ENCODE measurements at regions not wholly inside any gene's neighbourhood (a gene's known extent, or its start where the extent isn't known, plus 50 kb on each side); places are given as distances from the start of the nearest gene placed in this dataset.

DNA sequence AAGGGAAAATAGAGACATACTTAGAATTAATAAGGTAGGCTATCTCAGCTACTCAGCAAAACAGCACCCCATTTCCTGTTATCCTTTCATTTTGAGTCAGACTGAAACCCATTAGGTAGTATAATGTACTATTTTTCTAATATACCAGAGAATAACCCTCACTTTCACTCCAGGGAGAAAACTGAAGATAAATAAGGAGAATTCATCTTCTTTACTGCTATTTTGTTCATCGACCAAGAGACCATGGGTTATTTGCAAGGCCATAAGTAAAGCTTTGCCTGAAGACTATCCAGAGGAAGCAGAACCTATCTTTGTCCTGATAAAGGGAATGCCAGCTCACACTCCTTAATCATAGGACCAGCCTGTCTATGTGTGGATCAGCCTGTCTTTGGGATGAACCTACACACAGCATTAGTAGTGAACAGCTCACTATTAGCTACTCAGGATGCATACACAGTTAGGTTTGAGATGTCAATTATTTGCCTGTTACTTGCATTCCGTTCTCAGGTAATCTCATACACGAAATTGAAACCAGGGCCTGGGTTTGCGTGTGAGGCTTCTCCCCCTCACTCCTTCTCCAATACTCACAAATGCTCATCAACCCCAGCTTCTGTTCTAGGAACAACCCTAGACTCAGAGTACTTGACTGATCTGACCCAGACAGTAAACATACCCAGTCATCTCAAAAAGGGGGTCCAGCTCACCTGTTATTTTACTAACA, 124.4 kb downstream of the DAD1 start:
- TF ChIP-seq POLR2A (IDR thresholded peaks at IDR 0.05; ENCODE audit: low read depth, low read length): no peak
- DNase-seq (ENCODE audit: insufficient read length, low spot score): no peak
- no peak for FAIRE-seq

- no peak for DNase-seq (ENCODE audit: insufficient read length, low spot score)
- TF ChIP-seq POLR2A (IDR thresholded peaks at IDR 0.05; ENCODE audit: low read depth, low read length): no peak
- no peak for FAIRE-seq
Observed at GRCh38 chr14:22463763-22464173, 125.3 kb downstream of the DAD1 start.

DNA sequence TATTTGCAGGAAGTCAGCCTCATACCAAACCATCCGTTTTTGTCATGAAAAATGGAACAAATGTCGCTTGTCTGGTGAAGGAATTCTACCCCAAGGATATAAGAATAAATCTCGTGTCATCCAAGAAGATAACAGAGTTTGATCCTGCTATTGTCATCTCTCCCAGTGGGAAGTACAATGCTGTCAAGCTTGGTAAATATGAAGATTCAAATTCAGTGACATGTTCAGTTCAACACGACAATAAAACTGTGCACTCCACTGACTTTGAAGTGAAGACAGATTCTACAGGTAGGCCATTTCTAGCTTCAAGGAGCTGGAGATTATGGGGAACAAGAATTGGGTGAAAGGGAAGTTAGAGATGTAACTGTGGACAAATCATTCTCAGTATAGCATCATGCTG, 126.1 kb downstream of the DAD1 start:
- no peak for DNase-seq (ENCODE audit: insufficient read length, low spot score)
- no peak for TF ChIP-seq POLR2A (IDR thresholded peaks at IDR 0.05; ENCODE audit: low read depth, low read length)
- FAIRE-seq: no peak

- DNase-seq (ENCODE audit: insufficient read length, low spot score) (no peak), FAIRE-seq (no peak)
- no peak for TF ChIP-seq POLR2A (IDR thresholded peaks at IDR 0.05; ENCODE audit: low read depth, low read length)
Observed at GRCh38 chr14:22460461-22461195, 128.4 kb downstream of the DAD1 start.

GRCh38 chr14:22458737-22459136, 130.3 kb downstream of the DAD1 start:
- DNase-seq (ENCODE audit: insufficient read length, low spot score): no peak
- TF ChIP-seq POLR2A (IDR thresholded peaks at IDR 0.05; ENCODE audit: low read depth, low read length): no peak
- FAIRE-seq: no peak

DNA sequence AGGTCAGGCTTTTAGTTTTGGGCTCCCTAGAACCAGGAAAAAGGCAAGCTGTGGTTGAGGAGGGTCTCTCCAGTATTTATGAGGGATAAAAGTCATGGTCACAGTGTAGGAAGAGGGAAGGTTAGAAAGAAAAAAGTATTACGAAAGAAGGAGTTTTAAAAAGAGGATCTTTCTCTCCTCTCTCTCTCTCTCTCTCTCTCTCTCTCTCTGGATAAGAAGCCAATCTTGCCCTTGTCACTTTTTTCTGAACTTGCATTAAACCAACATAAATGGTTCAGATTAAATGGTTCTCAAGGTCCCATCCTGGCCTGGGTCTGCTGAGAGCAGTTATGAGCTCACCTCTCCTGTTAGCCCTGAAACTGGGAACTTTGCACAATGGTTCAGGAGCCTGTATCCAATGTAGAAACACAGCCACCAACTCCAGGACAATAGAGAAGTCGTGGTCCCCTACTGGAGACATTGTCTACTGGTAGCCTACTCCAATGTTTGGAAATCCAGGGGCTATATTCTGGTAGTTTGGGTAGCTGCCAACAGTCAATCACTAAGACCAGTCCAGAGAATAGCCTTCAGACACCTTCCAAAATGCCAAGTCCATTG, 131.9 kb downstream of the DAD1 start:
- no peak for FAIRE-seq
- no peak for DNase-seq (ENCODE audit: insufficient read length, low spot score)
- TF ChIP-seq POLR2A (IDR thresholded peaks at IDR 0.05; ENCODE audit: low read depth, low read length): no peak

DNA sequence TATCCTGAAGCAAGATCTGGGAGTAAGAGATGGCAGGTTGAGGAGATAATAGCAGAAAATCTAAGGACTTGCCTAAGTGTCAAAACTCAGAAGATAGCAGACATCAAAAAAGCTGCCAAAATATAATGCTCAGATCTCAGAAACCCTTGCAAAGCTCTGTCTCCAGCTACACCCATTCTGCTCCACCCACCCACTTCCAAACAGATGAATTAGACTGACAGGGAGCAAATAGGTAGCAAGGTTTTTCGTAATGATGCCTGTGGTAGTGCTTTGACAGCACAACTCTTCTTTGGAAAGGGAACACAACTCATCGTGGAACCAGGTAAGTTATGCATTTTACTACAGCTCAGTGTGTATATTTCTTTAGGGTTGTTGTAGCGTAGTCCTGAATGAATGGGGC, 132.6 kb downstream of the DAD1 start:
- no peak for TF ChIP-seq POLR2A (IDR thresholded peaks at IDR 0.05; ENCODE audit: low read depth, low read length)
- DNase-seq (ENCODE audit: insufficient read length, low spot score) (no peak), FAIRE-seq (no peak)

DNA sequence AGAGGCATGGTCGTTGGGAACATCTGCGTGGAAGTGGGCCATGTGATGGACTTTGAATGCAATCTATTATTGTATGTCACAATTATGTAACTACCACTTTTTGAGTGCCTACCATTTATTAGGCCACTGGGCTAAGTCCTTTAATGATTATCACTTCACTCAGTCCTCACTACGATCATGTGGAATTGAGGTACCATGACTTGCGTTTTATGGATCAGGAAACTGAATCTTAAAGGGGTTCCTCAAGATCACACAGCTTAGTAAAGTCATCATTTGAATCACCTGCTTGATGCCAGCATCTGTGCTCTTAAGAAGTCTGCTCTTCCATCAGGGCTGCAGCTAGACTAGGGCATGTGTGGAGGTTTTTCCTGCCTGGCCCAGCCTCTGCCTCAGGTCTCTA, 136.7 kb downstream of the DAD1 start:
- DNase-seq (ENCODE audit: insufficient read length, low spot score): no peak
- TF ChIP-seq POLR2A (IDR thresholded peaks at IDR 0.05; ENCODE audit: low read depth, low read length): no peak
- no peak for FAIRE-seq

GRCh38 chr14:22450266-22450665, 138.8 kb downstream of the DAD1 start:
- TF ChIP-seq POLR2A (IDR thresholded peaks at IDR 0.05; ENCODE audit: low read depth, low read length): no peak
- FAIRE-seq: no peak
- DNase-seq (ENCODE audit: insufficient read length, low spot score): no peak

GRCh38 chr14:22449600-22449905, 139.5 kb downstream of the DAD1 start:
- FAIRE-seq: no peak
- TF ChIP-seq POLR2A (IDR thresholded peaks at IDR 0.05; ENCODE audit: low read depth, low read length): no peak

GRCh38 chr14:22448905-22449599, 140.0 kb downstream of the DAD1 start:
- no peak for DNase-seq (ENCODE audit: insufficient read length, low spot score)
- FAIRE-seq: no peak
- no peak for TF ChIP-seq POLR2A (IDR thresholded peaks at IDR 0.05; ENCODE audit: low read depth, low read length)

More at GRCh38 chr14:22449600-22449905, 139.5 kb downstream of the DAD1 start:
- no peak for DNase-seq (ENCODE audit: insufficient read length, low spot score)

DNA sequence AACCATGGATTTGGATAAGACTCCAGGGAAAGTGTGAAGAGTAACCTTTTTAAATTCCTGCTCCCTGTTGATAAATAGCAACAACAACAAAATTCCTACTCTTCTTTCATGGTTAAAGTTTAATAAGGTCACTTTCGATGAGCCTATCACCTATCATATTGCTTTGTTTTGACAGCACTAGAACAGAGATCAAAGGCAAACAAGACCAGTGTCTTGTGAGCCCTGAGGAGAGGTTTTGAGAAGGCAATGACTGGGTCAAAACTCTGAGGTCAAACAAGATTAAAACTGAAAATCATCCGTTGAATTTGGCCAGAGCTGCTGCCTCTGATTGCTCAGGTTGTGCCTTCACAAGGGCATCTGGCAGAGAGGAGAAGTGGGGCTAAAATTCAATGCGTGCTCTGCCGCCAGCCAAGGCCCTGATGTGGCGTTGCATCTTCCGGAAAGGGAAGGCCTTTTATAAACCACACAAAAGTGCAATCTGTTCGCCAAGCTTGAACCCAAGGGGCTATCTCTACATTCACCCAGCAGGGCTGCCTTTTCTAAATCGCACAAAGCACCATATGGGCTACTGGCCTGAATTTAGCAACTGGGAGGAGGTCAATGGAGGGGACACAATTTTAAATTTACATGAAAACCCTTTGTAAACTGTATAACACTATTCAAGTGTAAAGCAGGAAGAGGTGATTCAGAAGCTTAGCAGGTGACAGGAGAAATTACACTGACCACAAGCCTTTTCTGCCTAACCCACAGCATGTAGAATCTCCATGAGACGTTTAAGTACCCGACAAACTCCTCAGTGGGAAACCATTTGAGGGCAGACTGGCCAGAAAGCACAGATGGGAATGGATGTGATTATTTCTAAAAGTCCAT, 140.8 kb downstream of the DAD1 start:
- TF ChIP-seq POLR2A (IDR thresholded peaks at IDR 0.05; ENCODE audit: low read depth, low read length): no peak
- FAIRE-seq (no peak), DNase-seq (ENCODE audit: insufficient read length, low spot score) (no peak)

- no peak for FAIRE-seq
Observed at GRCh38 chr14:22438742-22439141, 150.3 kb downstream of the DAD1 start.

More at GRCh38 chr14:22438742-22439141, 150.3 kb downstream of the DAD1 start:
- no peak for TF ChIP-seq POLR2A (IDR thresholded peaks at IDR 0.05; ENCODE audit: low read depth, low read length)
- DNase-seq (ENCODE audit: insufficient read length, low spot score): no peak
